Stimulated activated effector memory CD8-positive, alpha-beta T cell treated with anti-CD3 and anti-CD28 coated beads, Interleukin-12 subunit alpha, Interleukin-12 subunit beta, amount 100 ng/mL, for 72 hours (primary cell): ENCODE measurements at regions not wholly inside any gene's neighbourhood (a gene's known extent, or its start where the extent isn't known, plus 50 kb on each side); places are given as distances from the start of the nearest gene placed in this dataset.

Experiments
- ATAC-seq: fragments of 150-1000 bp; cut with Tn5 transposase; 2 replicates; pipeline ENCODE4 v1.10.0; 2021
- DNase-seq, 2 donors: peaks; one replicate each; pipeline ENCODE4 v3.0.0; 2021 to 2022; ENCODE audit warnings: low spot score in 2 of 2
- H3K27ac Mint-ChIP-seq: one replicate; pipeline ENCODE4 v1.8.0; 2022; ENCODE audit warnings: mild to moderate bottlenecking, mixed read lengths
- H3K36me3 Mint-ChIP-seq: one replicate; pipeline ENCODE4 v1.8.0; 2022; ENCODE audit warnings: mild to moderate bottlenecking, mixed read lengths
- H3K4me1 Mint-ChIP-seq: one replicate; pipeline ENCODE4 v1.8.0; 2022; ENCODE audit warnings: mixed read lengths
- H3K4me3 Mint-ChIP-seq: one replicate; pipeline ENCODE4 v1.8.0; 2022; ENCODE audit warnings: mild to moderate bottlenecking, mixed read lengths
- H3K9me3 Mint-ChIP-seq: one replicate; pipeline ENCODE4 v1.8.0; 2022; ENCODE audit warnings: mixed read lengths

GRCh38 chr16:64717871-64718270 is 404.0 kb downstream of the CDH11 start:
- no peak overlapping the region for H3K4me3 Mint-ChIP-seq
- H3K36me3 Mint-ChIP-seq: no peaks in the 10 kb centered on the region
- H3K4me1 Mint-ChIP-seq: no peaks in the 10 kb centered on the region
- no peak overlapping the region for H3K27ac Mint-ChIP-seq
- no peak for DNase-seq
- no peak for ATAC-seq
- H3K9me3 Mint-ChIP-seq: peaks cover 16% of the 10 kb centered on the region

DNA sequence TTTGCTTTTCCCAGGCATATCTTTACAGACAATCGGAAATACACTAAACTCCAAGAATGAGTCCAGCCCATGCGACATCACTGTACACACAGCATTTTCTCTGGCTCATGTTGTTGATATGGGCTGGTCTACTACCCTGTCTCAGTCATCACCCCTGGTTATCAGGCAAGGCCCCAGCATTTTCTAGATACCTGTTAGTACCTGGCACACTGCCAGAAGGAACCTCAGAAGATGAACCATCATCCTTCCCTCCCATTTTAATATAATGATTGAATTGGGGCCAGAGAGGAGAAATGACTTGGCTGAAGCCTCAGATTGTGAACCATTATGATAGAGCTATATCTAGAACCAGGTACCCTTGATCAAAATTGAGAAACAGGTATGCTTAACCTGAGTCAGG is 406.2 kb downstream of the CDH11 start:
- H3K4me1 Mint-ChIP-seq: no peaks in the 10 kb centered on the region
- DNase-seq (no peak), ATAC-seq (no peak)
- H3K9me3 Mint-ChIP-seq: peaks cover 16% of the 10 kb centered on the region
- H3K36me3 Mint-ChIP-seq: no peaks in the 10 kb centered on the region
- no peak overlapping the region for H3K4me3 Mint-ChIP-seq
- no peak overlapping the region for H3K27ac Mint-ChIP-seq

DNA sequence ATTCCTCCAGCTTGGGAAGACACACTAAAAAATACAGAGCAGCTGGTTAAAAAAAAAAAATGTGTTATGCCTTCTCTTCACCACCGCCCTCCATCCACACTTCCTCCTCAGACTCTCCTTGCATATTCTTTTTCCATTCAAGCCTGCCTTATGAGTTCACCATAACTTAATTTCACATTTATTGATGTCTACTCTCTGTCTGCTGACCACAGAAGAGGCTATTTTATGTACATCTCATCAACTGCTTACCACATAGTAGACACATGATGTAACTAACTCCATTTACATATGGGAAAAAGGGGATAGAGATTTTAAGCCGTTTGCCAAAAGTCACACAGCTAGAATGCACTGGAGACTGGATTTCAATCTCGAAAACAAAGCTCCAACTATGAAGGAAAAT is 409.8 kb downstream of the CDH11 start:
- Mint-ChIP-seq H3K9me3 (peaks cover 18% of the 10 kb centered on the region), H3K27ac (no peak overlapping the region), H3K4me3 (no peak overlapping the region), H3K36me3 (no peaks in the 10 kb centered on the region), H3K4me1 (no peaks in the 10 kb centered on the region)
- no peak for ATAC-seq
- DNase-seq: no peak

- no peak for ATAC-seq
- no peak overlapping the region for H3K4me3 Mint-ChIP-seq
These were observed 410.3 kb downstream of the CDH11 start for GRCh38 chr16:64711596-64711995.

DNA sequence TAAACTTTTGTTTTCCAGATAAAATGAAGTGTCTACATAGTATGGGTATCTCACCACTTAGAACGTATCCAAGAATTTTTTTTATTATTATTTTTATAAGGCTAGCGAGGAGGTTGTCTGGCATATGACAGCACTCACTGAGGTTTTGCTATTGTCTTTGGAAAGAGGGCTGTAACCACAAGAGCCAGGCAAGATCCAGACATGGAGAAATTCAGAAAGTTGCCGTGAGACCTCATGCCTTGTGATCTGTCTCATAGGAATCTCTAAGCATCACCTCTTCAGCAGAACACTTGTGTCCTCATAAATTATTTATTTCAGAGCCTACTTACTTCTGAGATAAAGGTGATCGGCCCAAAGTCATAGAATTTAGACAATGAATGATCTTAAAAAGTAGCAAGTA is 410.8 kb downstream of the CDH11 start:
- H3K4me1 Mint-ChIP-seq: no peaks in the 10 kb centered on the region
- no peak overlapping the region for H3K27ac Mint-ChIP-seq
- no peaks in the 10 kb centered on the region for H3K36me3 Mint-ChIP-seq
- no peak for ATAC-seq
- H3K4me3 Mint-ChIP-seq: no peak overlapping the region
- DNase-seq: no peak
- H3K9me3 Mint-ChIP-seq: peaks cover 17% of the 10 kb centered on the region

More at GRCh38 chr16:64711596-64711995, 410.3 kb downstream of the CDH11 start:
- Mint-ChIP-seq H3K27ac (no peak overlapping the region), H3K4me1 (no peaks in the 10 kb centered on the region), H3K9me3 (peaks cover 18% of the 10 kb centered on the region), H3K36me3 (no peaks in the 10 kb centered on the region)
- DNase-seq: no peak

- H3K36me3 Mint-ChIP-seq: no peaks in the 10 kb centered on the region
- no peak overlapping the region for H3K4me3 Mint-ChIP-seq
- no peak overlapping the region for H3K27ac Mint-ChIP-seq
- ATAC-seq (no peak), DNase-seq (no peak)
- H3K9me3 Mint-ChIP-seq: peaks cover 12% of the 10 kb centered on the region
- no peaks in the 10 kb centered on the region for H3K4me1 Mint-ChIP-seq
These were observed 416.4 kb downstream of the CDH11 start for GRCh38 chr16:64705443-64705842.

- H3K4me1 Mint-ChIP-seq: no peaks in the 10 kb centered on the region
- peaks cover 8% of the 10 kb centered on the region for H3K9me3 Mint-ChIP-seq
- no peak overlapping the region for H3K27ac Mint-ChIP-seq
- H3K4me3 Mint-ChIP-seq: no peak overlapping the region
- ATAC-seq (no peak), DNase-seq (no peak)
- H3K36me3 Mint-ChIP-seq: no peaks in the 10 kb centered on the region
These were observed 417.5 kb downstream of the CDH11 start for GRCh38 chr16:64704386-64704785.

DNA sequence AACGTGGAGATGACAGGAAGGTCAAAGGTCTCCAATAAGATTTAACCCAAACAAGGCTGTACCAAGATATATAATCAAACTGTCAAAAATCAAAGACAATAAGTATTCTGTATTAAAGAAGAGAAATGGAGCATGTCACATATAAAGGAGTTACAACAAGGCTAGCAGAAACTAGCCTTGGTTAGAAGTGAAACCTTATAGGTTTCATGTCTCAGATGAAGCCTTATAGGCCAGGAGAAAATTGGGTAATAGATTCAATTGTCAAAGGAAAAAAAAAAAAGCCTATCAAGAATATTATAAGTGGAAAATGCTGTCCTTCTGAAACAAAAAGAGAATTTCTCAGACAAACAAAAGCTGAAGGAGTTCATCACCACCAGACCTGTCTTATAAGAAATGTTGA is 419.4 kb downstream of the CDH11 start:
- Mint-ChIP-seq H3K27ac (no peak overlapping the region), H3K9me3 (peaks cover 11% of the 10 kb centered on the region), H3K36me3 (no peaks in the 10 kb centered on the region), H3K4me3 (no peak overlapping the region), H3K4me1 (no peaks in the 10 kb centered on the region)
- DNase-seq: no peak
- ATAC-seq: no peak

GRCh38 chr16:64700628-64701027 is 421.2 kb downstream of the CDH11 start:
- Mint-ChIP-seq H3K36me3 (no peaks in the 10 kb centered on the region), H3K9me3 (peaks cover 17% of the 10 kb centered on the region), H3K27ac (no peak overlapping the region), H3K4me1 (no peaks in the 10 kb centered on the region), H3K4me3 (no peak overlapping the region)
- DNase-seq (no peak), ATAC-seq (no peak)

GRCh38 chr16:64696866-64697265 is 425.0 kb downstream of the CDH11 start:
- Mint-ChIP-seq H3K27ac (no peak overlapping the region), H3K36me3 (no peaks in the 10 kb centered on the region), H3K4me3 (no peak overlapping the region), H3K4me1 (no peaks in the 10 kb centered on the region), H3K9me3 (peaks cover 23% of the 10 kb centered on the region)
- ATAC-seq: no peak
- no peak for DNase-seq

GRCh38 chr16:64695684-64696083 is 426.2 kb downstream of the CDH11 start:
- peaks cover 23% of the 10 kb centered on the region for H3K9me3 Mint-ChIP-seq

DNA sequence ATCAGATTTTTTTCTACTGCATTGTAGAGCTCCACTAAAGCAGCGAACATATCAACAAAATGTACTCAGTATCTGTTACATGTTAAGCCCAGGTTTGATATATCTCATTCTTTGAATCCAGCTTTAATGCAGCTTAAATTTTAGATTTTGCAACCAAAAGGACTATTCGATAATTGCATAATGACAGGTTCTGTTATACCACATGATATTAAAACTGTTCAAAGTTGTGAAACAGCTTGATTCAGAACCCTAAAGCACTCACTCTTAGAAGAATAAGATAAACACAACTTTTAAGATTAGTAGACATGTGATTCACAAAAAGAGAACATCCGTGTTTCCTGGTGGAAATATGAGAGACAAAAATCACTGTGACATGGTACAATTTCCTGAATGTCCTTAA is 427.9 kb downstream of the CDH11 start:
- H3K36me3 Mint-ChIP-seq: no peaks in the 10 kb centered on the region
- ATAC-seq: no peak
- DNase-seq: no peak
- H3K4me1 Mint-ChIP-seq: no peaks in the 10 kb centered on the region
- H3K9me3 Mint-ChIP-seq: peaks cover 23% of the 10 kb centered on the region
- H3K4me3 Mint-ChIP-seq: no peak overlapping the region
- no peak overlapping the region for H3K27ac Mint-ChIP-seq

More at GRCh38 chr16:64695684-64696083, 426.2 kb downstream of the CDH11 start:
- ATAC-seq (no peak), DNase-seq (no peak)
- H3K27ac Mint-ChIP-seq: no peak overlapping the region
- no peaks in the 10 kb centered on the region for H3K36me3 Mint-ChIP-seq
- no peaks in the 10 kb centered on the region for H3K4me1 Mint-ChIP-seq
- H3K4me3 Mint-ChIP-seq: no peak overlapping the region

DNA sequence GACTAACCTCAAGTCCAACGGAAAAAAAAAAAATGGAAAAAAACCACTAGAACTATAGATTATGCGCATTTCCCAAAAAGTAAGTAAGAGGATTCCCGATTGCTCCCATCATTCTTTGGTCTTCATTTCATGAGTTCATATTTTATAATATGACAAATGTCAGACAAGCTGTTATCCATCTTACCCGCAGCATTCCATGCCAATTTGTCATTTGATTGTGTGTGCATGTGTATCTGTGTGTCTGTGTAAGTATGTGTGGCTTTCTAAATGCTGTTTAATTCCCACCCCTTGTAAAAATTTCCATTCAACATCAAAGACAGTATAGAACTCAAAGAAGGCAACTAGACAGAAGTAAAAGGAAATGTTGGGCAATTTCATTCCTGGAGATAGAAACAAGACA is 434.1 kb downstream of the CDH11 start:
- H3K4me3 Mint-ChIP-seq: no peak overlapping the region
- no peak for DNase-seq
- no peak overlapping the region for H3K27ac Mint-ChIP-seq
- no peaks in the 10 kb centered on the region for H3K36me3 Mint-ChIP-seq
- peaks cover 24% of the 10 kb centered on the region for H3K9me3 Mint-ChIP-seq
- no peak for ATAC-seq
- no peaks in the 10 kb centered on the region for H3K4me1 Mint-ChIP-seq

DNA sequence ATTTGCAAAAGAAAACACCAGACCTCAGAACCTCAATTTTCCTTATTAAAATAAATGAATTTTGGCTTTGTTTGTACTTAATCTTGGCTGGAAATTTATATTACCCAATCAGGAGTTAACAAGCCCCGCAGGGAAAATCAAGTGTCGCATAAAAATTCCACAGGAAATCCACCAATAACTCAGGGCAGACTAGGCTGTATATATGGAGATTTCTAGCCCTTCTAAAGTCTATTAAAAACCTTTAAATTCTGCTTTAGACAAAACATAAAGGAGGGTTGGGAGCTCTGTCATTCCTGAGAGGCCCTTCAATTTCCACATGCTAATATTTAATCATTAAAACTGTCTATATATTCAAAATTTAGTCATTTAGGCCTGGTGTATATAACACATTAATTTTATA is 434.7 kb downstream of the CDH11 start:
- Mint-ChIP-seq H3K36me3 (no peaks in the 10 kb centered on the region), H3K27ac (no peak overlapping the region), H3K4me3 (no peak overlapping the region), H3K4me1 (no peaks in the 10 kb centered on the region), H3K9me3 (peaks cover 20% of the 10 kb centered on the region)
- ATAC-seq (no peak), DNase-seq (no peak)

GRCh38 chr16:64679976-64680690 is 441.7 kb downstream of the CDH11 start:
- no peak for ATAC-seq
- H3K9me3 Mint-ChIP-seq: peaks cover 25% of the 10 kb centered on the region
- H3K36me3 Mint-ChIP-seq: no peaks in the 10 kb centered on the region
- H3K27ac Mint-ChIP-seq: no peak overlapping the region
- no peak for DNase-seq
- no peak overlapping the region for H3K4me3 Mint-ChIP-seq
- no peaks in the 10 kb centered on the region for H3K4me1 Mint-ChIP-seq

DNA sequence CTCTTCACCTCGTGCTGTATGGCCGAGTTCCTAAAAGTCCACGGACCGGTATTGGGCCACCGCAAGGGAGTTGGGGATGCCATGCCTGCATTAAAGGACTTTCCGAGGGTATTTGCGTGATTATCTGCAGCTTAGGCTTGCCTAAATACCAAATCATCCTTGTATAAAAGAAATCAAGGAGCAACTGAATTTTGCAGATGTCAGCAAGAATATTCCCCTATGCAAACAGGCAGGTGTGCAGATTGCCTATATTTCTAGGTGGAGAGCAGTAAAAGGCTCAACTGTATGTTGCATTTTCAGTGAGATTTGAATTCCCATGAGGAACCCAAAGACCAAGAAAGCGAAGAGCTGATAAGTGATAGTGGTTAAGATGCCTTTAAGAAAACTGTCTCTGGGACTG is 452.3 kb downstream of the CDH11 start:
- Mint-ChIP-seq H3K4me3 (no peak overlapping the region), H3K27ac (no peak overlapping the region), H3K36me3 (no peaks in the 10 kb centered on the region), H3K4me1 (no peaks in the 10 kb centered on the region), H3K9me3 (peaks cover 12% of the 10 kb centered on the region)
- DNase-seq (no peak), ATAC-seq (no peak)
